Testis (tissue), 2 donors: ENCODE measurements at regions not wholly inside any gene's neighbourhood (a gene's known extent, or its start where the extent isn't known, plus 50 kb on each side); places are given as distances from the start of the nearest gene placed in this dataset.
A peak's percentile ranks its signal among the peaks of the same experiment; 100 is the strongest.

Experiments used
- DNase-seq: peaks from one replicate; pipeline ENCODE4 v3.0.0-alpha.2; 2019
- H3K27ac ChIP-seq, 2 donors: fragments of 200-600 bp; sonication (generic); one replicate each; pipeline ENCODE4 v1.5.1; 2019
- H3K27me3 ChIP-seq: fragments of 200-600 bp; sonication (generic); one replicate; pipeline ENCODE4 v1.5.1; 2019
- H3K36me3 ChIP-seq: fragments of 200-600 bp; sonication (generic); one replicate; pipeline ENCODE4 v1.5.1; 2017; ENCODE audit warnings: low read depth; ENCODE audit errors: missing control alignments
- H3K4me1 ChIP-seq: fragments of 200-600 bp; sonication (generic); one replicate; pipeline ENCODE4 v1.5.1; 2019
- H3K4me3 ChIP-seq, 2 donors: fragments of 200-600 bp; sonication (generic); one replicate each; pipeline ENCODE4 v1.5.1; 2017 to 2019
- H3K9me3 ChIP-seq: fragments of 200-600 bp; sonication (generic); one replicate; pipeline ENCODE4 v1.5.1; 2017
- POLR2A ChIP-seq: fragments of 450-650 bp; IDR thresholded peaks from one replicate; pipeline ENCODE4 v1.6.1; 2017; ENCODE audit warnings: antibody characterized with exemption, mild to moderate bottlenecking, moderate library complexity
- WGBS, 2 donors: methylation state at CpG; one replicate each; pipeline ENCODE4 v1.1.5; 2018; 5-methylcytosine and 5-hydroxymethylcytosine counted together
- intact Hi-C: fragments of 100-400 bp; cut with DNase I; formaldehyde crosslinking; loops from one replicate; pipeline ENCODE4 v1.15.1; 2023; ENCODE audit warnings: low total_unique reads
- TF ChIP-seq, protein P1 (sequence below), 3 experiments: fragments of 450-650 bp in 2 of 3; fragments of 200-600 bp in 1 of 3; sonication (generic) in 1 of 3; IDR thresholded peaks; one replicate each; pipeline ENCODE4 v1.5.1; 2016 to 2019; ENCODE audit warnings: antibody characterized with exemption in 3 of 3, mild to moderate bottlenecking in 2 of 3, moderate library complexity in 1 of 3

- H3K27ac ChIP-seq, result peak overlapping the region in 1 of 2 donors; percentile 27
- H3K4me3 ChIP-seq, result no peak overlapping the region
- intact Hi-C loops, result no loop called here
- no peaks in the 10 kb centered on the region for H3K27me3 ChIP-seq
- 51 to 57% methylated on average over 2 of the region's 2 CpGs for WGBS, 2 donors
- H3K9me3 ChIP-seq, result no peaks in the 10 kb centered on the region
- no peaks in the 10 kb centered on the region for H3K4me1 ChIP-seq
- TF ChIP-seq, protein P1, sequence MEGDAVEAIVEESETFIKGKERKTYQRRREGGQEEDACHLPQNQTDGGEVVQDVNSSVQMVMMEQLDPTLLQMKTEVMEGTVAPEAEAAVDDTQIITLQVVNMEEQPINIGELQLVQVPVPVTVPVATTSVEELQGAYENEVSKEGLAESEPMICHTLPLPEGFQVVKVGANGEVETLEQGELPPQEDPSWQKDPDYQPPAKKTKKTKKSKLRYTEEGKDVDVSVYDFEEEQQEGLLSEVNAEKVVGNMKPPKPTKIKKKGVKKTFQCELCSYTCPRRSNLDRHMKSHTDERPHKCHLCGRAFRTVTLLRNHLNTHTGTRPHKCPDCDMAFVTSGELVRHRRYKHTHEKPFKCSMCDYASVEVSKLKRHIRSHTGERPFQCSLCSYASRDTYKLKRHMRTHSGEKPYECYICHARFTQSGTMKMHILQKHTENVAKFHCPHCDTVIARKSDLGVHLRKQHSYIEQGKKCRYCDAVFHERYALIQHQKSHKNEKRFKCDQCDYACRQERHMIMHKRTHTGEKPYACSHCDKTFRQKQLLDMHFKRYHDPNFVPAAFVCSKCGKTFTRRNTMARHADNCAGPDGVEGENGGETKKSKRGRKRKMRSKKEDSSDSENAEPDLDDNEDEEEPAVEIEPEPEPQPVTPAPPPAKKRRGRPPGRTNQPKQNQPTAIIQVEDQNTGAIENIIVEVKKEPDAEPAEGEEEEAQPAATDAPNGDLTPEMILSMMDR (IDR thresholded peaks at IDR 0.05), result no peak
- TF ChIP-seq POLR2A, result no peak
- no peak for DNase-seq
- H3K36me3 ChIP-seq, result no peaks in the 10 kb centered on the region
Observed at GRCh38 chr10:50997461-50997860, 76.8 kb upstream of the PRKG1 start.

- no peaks in the 10 kb centered on the region for H3K4me1 ChIP-seq
- H3K4me3 ChIP-seq, result no peak overlapping the region
- no peaks in the 10 kb centered on the region for H3K27me3 ChIP-seq
- H3K27ac ChIP-seq, result no peak overlapping the region
- intact Hi-C loops, result no loop called here
- DNase-seq, result no peak
- no peaks in the 10 kb centered on the region for H3K9me3 ChIP-seq
- TF ChIP-seq POLR2A, result no peak
- TF ChIP-seq, protein P1 (IDR thresholded peaks at IDR 0.05), result no peak
- H3K36me3 ChIP-seq, result no peaks in the 10 kb centered on the region
- WGBS, 2 donors, result 87 to 89% methylated on average over 2 of the region's 2 CpGs
Observed at GRCh38 chr10:50999163-50999562, 75.1 kb upstream of the PRKG1 start.

DNA sequence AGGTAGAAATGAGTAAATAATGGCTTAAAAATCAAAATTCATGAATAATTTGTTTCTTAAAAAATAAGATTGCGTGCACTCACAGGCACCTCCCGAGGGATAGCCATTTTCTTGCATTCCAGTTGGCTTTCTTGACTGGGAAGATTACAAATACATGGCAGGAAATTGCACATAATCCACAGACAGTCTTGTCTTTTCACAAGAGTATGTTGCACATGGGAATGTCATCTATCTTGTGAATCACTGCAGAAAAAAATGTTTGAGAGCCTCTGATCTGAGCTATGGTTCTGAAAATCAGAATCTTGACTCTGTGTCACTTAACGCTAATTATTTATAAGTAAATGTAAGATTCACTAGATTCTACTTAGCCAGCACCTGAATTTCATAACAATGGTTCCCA, 74.1 kb upstream of the PRKG1 start:
- Histone ChIP-seq H3K4me1 (no peaks in the 10 kb centered on the region), H3K27ac (no peak overlapping the region), H3K36me3 (no peaks in the 10 kb centered on the region), H3K4me3 (no peak overlapping the region), H3K9me3 (no peaks in the 10 kb centered on the region), H3K27me3 (no peaks in the 10 kb centered on the region)
- TF ChIP-seq, protein P1 (IDR thresholded peaks at IDR 0.05), result no peak
- no peak for TF ChIP-seq POLR2A
- 93% methylated on average over 3 of the region's 3 CpGs for WGBS, 2 donors
- no peak for DNase-seq
- intact Hi-C loops, result no loop called here

- no peak for DNase-seq
- Histone ChIP-seq H3K4me1 (no peaks in the 10 kb centered on the region), H3K27me3 (no peaks in the 10 kb centered on the region), H3K36me3 (no peaks in the 10 kb centered on the region), H3K9me3 (no peaks in the 10 kb centered on the region), H3K4me3 (no peak overlapping the region), H3K27ac (no peak overlapping the region)
- TF ChIP-seq POLR2A, result no peak
- TF ChIP-seq, protein P1 (IDR thresholded peaks at IDR 0.05), result no peak
- intact Hi-C loops, result no loop called here
- WGBS, 2 donors, result 78 to 88% methylated on average over 2 of the region's 2 CpGs
Observed at GRCh38 chr10:51000976-51001375, 73.3 kb upstream of the PRKG1 start.

DNA sequence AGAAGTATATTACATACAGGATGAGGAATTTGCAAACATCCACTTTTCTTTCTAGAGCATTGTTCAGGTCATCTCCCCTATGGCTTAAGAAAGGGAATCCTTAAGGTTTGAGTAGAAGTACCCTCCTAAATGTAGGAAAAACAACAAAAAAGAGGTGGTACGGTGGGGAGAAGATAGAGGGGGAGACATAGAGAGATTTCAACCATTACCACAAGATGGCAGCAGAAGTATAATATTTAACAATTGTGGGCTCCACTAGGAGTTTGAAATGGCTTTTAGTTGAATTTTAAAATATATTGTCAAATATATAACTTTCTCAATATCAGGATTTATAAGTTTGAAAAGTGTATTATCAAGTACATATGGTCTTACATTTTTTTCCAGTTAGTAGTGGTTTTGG, 72.7 kb upstream of the PRKG1 start:
- Histone ChIP-seq H3K4me1 (no peaks in the 10 kb centered on the region), H3K4me3 (no peak overlapping the region), H3K27me3 (no peaks in the 10 kb centered on the region), H3K9me3 (no peaks in the 10 kb centered on the region), H3K36me3 (no peaks in the 10 kb centered on the region), H3K27ac (peak overlapping the region in 1 of 2 donors; percentile 2)
- intact Hi-C loops, result no loop called here
- DNase-seq, result no peak
- TF ChIP-seq, protein P1 (IDR thresholded peaks at IDR 0.05), result peak; percentile 23 to 71 (median 29)
- TF ChIP-seq POLR2A, result no peak
- 20 to 22% methylated on average over 1 of the region's 1 CpG for WGBS, 2 donors
